HG03571 (cell line): ENCODE measurements at regions not wholly inside any gene's neighbourhood (a gene's known extent, or its start where the extent isn't known, plus 50 kb on each side); places are given as distances from the start of the nearest gene placed in this dataset.

ENCODE experiments used
- ATAC-seq: cut with Tn5 transposase; IDR thresholded peaks from one replicate; pipeline ENCODE4 v1.9.1; 2021; ENCODE audit not compliant: unreplicated experiment

GRCh38 chr13:44019651-44020050, 139.9 kb downstream of the LACC1 start:
- no peak for ATAC-seq

GRCh38 chr13:44021422-44021821, 141.7 kb downstream of the LACC1 start:
- ATAC-seq: no peak

DNA sequence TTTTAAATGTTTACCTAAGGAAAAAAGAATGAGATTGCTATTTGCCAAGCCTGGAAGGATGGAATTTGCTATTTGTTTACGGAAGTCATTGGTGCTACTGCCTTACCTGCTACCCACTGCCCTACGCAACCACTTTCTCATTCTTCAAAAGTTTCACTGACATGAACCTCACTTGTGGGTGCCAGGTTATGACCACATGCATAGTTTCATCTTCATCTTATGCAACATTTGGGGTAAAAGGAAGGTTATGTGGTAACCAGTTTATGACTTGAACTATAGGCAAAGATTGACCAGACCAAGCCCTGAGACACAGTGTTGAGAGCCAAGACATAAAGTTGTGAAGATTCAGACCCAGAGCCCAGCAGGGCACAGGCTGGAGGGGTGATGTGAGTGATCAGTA, 142.5 kb downstream of the LACC1 start:
- no peak for ATAC-seq

- no peak for ATAC-seq
Observed at GRCh38 chr13:44024167-44024845, 144.6 kb downstream of the LACC1 start.

DNA sequence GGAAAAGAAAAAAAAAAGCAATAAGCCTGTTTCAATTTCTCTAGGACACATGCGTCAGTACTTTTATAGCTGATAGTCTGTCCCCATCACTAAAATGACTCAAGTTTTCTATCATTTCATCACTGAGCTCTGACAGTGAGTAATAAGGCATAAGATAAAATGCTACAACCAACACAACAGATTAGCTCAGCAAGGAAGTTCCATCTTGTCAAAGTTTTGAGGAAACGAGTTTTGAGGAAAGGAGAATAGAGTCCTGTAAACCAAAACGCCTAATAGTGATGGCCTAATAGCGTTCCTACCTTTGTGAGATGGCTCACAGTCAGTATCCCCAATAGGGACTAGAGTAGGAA, 145.1 kb downstream of the LACC1 start:
- no peak for ATAC-seq

- ATAC-seq: no peak
Observed at GRCh38 chr13:44026194-44026593, 146.5 kb downstream of the LACC1 start.

DNA sequence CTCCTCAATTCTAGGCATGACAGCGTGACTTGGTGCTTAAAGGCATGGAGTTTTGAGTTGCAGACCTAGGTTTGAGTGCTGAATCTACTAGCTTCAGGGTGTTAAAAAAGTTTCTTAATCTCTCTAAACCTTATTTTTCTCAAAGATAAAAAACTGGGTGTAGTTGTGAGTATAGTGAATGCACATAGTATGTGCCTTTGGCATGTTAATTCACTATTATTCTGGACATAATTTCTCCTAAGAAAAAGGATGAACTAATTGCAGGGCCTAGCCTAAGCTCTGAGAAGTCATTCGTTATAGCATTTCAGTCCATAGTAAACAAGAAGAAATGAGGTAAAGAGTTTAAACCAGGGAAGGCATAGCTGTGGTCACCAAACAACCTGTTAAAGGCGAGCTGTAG, 149.0 kb downstream of the LACC1 start:
- ATAC-seq: no peak

DNA sequence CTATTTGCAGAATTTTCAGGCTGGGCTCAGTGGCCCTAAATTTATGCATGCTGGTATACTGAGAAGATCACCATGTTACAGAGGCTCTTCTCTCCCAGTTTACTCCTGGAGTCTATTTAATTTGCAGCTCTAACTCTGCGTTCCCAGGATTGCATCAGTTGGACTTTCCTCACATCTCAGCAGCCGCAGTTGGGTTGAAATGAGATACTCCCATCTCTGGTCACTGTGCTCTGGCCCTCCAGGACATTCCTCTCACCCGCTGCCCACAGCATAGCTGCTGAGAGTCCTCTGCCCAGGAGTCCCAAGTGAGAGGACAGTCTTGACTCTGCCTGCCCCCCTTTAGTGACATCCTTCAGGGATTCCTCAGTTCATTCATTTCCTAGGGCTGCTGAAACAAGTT, 150.9 kb downstream of the LACC1 start:
- no peak for ATAC-seq

GRCh38 chr13:44031555-44031954, 151.9 kb downstream of the LACC1 start:
- ATAC-seq: no peak

- ATAC-seq: no peak
Observed at GRCh38 chr13:44032802-44033201, 153.1 kb downstream of the LACC1 start.

DNA sequence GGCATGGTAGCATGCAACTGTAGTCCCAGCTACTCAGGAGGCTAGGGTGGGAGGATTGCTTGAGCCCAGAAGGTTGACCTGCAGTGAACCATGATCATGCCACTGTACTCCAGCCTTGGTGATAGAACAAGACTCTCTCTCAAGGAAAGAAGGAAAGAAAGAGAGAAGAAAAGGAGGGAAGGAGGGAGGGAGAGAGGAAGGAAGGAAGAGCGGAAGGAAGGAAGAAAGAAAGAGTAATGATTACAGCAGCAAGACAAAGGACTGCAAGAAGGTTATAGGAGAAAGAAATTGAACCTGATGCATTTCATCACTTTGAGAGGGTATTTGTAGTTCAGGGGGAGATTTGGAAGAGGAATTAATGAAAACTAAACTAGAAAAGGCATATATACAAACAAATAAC, 155.7 kb downstream of the LACC1 start:
- ATAC-seq: no peak

DNA sequence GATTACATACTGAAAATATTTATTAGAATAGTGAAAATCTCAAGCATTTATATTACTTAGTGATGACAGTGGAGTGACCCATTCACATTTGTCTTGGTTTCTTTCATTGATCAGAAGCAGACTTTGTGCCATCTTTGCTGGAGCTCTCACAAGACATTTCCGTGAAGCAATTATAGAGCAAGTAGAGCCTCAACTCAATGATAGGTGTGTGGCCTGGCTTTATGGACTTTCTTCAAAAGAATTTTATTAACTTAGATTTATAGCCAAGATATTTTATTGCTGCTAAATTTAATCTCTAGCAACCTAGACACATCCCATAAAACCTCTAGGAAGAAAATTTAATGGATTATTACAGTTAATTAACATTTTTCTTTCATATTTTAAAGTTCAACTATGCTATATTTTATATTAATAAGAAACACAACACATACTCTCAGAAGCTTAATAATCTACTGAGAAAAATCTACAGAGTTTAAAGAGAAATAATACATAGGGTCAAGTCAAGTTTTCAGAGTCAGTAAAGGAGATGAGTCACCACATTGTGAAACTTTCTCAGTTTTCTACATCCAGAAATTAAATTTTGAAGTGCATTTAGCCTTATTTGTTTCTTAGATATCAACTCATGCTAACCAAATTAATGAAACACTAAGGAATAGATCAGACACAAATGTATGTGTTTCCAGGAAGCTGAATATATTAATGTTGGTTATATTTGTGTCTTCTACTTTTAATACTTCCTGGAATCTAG, 160.5 kb downstream of the LACC1 start:
- ATAC-seq: no peak

- no peak for ATAC-seq
Observed at GRCh38 chr13:44040818-44041100, 161.1 kb downstream of the LACC1 start.

GRCh38 chr13:44044547-44045179, 165.0 kb downstream of the LACC1 start:
- ATAC-seq: no peak

DNA sequence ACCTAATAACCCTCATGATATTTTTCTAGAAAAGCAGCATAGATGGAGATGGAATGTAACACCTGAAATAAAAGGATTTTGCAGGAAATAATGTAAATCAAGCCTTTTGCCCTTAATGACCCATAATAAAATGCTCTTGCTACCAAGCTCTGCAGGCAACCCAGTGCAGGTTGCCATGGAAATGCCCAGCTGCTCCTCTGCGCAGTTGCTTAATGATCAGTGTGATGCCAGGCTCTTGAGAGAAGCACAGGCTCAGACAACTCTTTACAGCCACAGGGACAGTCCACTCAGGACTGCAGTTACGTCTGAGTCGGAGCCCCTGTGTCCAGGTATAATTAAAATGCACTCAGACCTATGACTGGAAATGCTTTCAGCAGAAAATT, 165.5 kb downstream of the LACC1 start:
- ATAC-seq: no peak

GRCh38 chr13:44046428-44046827, 166.7 kb downstream of the LACC1 start:
- ATAC-seq: no peak

GRCh38 chr13:44048326-44048725, 168.6 kb downstream of the LACC1 start:
- ATAC-seq: no peak

DNA sequence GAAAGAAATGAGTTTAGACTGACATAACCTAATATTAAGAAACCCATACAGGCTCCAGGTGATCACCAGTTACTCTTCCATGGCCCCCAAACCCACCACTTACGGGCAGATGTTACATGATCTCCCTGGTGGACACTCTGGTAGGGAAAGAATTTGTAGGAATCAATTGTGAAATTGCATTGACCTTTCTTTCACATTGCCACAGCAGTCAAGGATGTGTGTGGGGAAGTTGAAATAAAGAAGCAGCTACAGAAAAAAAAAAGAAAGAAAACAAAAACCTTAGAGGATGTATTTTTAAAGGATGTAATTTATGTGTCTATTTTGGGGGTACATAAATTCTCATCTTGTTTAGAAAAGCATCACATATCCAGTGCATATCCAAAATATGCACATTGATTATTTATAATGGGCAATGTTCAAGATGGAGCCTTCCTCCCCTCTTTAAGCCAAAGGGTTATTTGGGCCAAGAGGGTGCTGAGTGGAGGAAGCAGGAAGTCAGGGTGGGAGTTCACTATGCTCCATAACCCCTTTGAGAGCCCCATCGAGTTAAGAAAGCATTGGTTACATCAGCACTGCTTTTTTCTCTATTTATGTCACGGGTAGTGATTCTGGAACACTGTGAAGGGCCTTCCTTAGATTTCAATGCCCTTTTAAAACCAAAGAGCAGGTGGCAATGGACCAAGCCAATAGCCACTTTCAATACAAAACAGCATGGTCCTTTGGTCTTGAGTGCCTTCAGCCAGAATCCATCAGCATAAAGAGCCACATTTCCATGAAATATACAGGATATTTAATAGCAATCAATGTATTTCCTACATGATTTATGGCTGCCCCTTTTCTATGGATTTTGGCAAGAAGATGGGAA, 169.6 kb downstream of the LACC1 start:
- ATAC-seq: no peak

- ATAC-seq: no peak
Observed at GRCh38 chr13:44050450-44051063, 170.9 kb downstream of the LACC1 start.

DNA sequence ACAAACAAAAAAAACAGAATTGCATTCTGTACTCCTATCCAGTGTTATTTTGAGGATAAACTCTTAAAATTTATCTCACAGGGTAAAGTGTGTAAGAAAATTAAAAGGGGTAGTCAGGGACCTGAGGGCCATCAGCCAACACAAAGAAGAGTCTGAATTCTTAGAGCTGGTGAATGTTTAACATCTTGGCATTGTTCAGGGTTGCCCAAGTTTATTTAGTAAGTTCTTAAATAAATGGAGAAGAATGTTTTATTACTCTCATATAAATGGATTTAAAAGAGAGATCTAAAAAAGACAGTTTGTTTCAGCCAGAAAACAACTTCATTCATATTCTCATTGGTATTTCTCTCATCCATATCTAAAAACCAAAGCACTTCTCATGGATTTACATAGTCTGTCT, 171.7 kb downstream of the LACC1 start:
- no peak for ATAC-seq
